ENCODE measurements at regions not wholly inside any gene's neighbourhood (a gene's known extent, or its start where the extent isn't known, plus 50 kb on each side); places are given as distances from the start of the nearest gene placed in this dataset.
A peak's percentile ranks its signal among the peaks of the same experiment; 100 is the strongest.

- Histone ChIP-seq H3K9ac (ENCODE audit: low read length) (no peak overlapping the region), H2AFZ (ENCODE audit: insufficient read depth, low read depth, low read length, poor library complexity, severe bottlenecking) (no peak overlapping the region), H3K4me2 (replicated peaks; ENCODE audit: low read depth, low read length, poor library complexity, severe bottlenecking) (no peak overlapping the region), H4K20me1 (ENCODE audit: control insufficient read depth, insufficient read depth, low read length, poor library complexity, severe bottlenecking) (peaks cover 24% of the 10 kb centered on the region), H3K36me3 (replicated peaks in 1 of 2; ENCODE audit: control extremely low read depth in 1 of 2, control insufficient read depth in 1 of 2, extremely low read depth in 1 of 2, insufficient read depth in 2 of 2, low read length in 1 of 2) (peaks cover 5 to 80% of the 10 kb centered on the region in 2 experiments), H3K27me3 (replicated peaks in 1 of 4; ENCODE audit: control extremely low read depth in 1 of 4, control insufficient read depth in 3 of 4, insufficient read depth in 4 of 4, low read length in 3 of 4) (no peaks in the 10 kb centered on the region), H3K27ac (ENCODE audit: low read length in 2 of 2) (no peak overlapping the region), H3K79me2 (ENCODE audit: control insufficient read depth, insufficient read depth, low read length) (peaks cover 8% of the 10 kb centered on the region), H3K4me3 (ENCODE audit: control extremely low read depth in 1 of 5, extremely low read depth in 1 of 5, insufficient read depth in 1 of 5, low read depth in 2 of 5, low read length in 4 of 5) (no peak overlapping the region), H3K4me1 (ENCODE audit: control insufficient read depth in 2 of 2, insufficient read depth in 2 of 2, low read length in 2 of 2) (no peaks in the 10 kb centered on the region), H3K9me3 (ENCODE audit: control extremely low read depth in 1 of 3, control insufficient read depth in 2 of 3, insufficient read depth in 1 of 3, low read length in 2 of 3) (no peaks in the 10 kb centered on the region)
- Mint-ChIP-seq H3K4me1 (peaks cover 6% of the 10 kb centered on the region), H3K4me3 (no peak overlapping the region), H3K27me3 (no peaks in the 10 kb centered on the region), H3K9me3 (ENCODE audit: insufficient read depth) (no peaks in the 10 kb centered on the region), H3K27ac (no peak overlapping the region)
- intact Hi-C loops (cut with micrococcal nuclease), result no loop called here
- CTCF ChIA-PET, result no interaction called here
- no peak for DNase-seq
- POLR2A ChIA-PET, result no interaction called here
- no peak for ATAC-seq (ENCODE audit: low read depth)
- TF ChIP-seq, protein P1, sequence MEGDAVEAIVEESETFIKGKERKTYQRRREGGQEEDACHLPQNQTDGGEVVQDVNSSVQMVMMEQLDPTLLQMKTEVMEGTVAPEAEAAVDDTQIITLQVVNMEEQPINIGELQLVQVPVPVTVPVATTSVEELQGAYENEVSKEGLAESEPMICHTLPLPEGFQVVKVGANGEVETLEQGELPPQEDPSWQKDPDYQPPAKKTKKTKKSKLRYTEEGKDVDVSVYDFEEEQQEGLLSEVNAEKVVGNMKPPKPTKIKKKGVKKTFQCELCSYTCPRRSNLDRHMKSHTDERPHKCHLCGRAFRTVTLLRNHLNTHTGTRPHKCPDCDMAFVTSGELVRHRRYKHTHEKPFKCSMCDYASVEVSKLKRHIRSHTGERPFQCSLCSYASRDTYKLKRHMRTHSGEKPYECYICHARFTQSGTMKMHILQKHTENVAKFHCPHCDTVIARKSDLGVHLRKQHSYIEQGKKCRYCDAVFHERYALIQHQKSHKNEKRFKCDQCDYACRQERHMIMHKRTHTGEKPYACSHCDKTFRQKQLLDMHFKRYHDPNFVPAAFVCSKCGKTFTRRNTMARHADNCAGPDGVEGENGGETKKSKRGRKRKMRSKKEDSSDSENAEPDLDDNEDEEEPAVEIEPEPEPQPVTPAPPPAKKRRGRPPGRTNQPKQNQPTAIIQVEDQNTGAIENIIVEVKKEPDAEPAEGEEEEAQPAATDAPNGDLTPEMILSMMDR (IDR thresholded peaks at IDR 0.05), result no peak
- TF ChIP-seq EZH2 (IDR thresholded peaks at IDR 0.05; ENCODE audit: borderline replicate concordance, insufficient read depth, low read depth, low read length, poor library complexity, severe bottlenecking), result no peak
- 100% methylated on average over 2 of the region's 4 CpGs for WGBS (ENCODE audit: insufficient coverage)
Measured at GRCh38 chr15:52622791-52623190, 54.0 kb upstream of the ARPP19 start.

DNA sequence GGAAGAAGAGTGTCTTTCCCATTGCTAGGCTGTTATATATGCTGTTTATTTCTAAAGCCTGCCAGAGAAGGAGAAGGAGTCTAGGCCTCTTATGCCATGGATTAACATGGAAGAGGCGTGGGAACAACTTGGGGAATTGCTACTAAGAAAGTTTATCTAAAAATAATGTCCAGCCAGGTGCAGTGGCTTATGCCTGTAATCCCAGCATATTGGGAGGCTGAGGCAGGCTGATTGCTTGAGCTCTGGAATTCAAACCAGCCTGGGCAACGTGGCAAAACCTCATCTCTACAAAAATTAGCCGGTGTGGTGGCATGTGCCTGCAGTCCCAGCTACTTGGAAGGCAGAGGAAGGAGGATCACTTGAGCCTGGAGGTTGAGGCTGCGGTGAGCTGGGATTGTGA is 51.7 kb upstream of the ARPP19 start:
- peaks cover 5 to 81% of the 10 kb centered on the region in 2 experiments for H3K36me3 ChIP-seq (replicated peaks in 1 of 2; ENCODE audit: control extremely low read depth in 1 of 2, control insufficient read depth in 1 of 2, extremely low read depth in 1 of 2, insufficient read depth in 2 of 2, low read length in 1 of 2)
- no peaks in the 10 kb centered on the region for H3K9me3 ChIP-seq (ENCODE audit: control extremely low read depth in 1 of 3, control insufficient read depth in 2 of 3, insufficient read depth in 1 of 3, low read length in 2 of 3)
- no peak overlapping the region for H3K4me3 Mint-ChIP-seq
- ATAC-seq (ENCODE audit: low read depth) (no peak), DNase-seq (no peak)
- CTCF ChIA-PET, result interaction anchor here (0.6 kb wide), 1 partner anchor 87 kb away, joined by 4 read pairs; no protein-coding TSS in a partner anchor
- H3K27me3 Mint-ChIP-seq, result no peaks in the 10 kb centered on the region
- TF ChIP-seq EZH2 (IDR thresholded peaks at IDR 0.05; ENCODE audit: borderline replicate concordance, insufficient read depth, low read depth, low read length, poor library complexity, severe bottlenecking), result no peak
- TF ChIP-seq, protein P1 (IDR thresholded peaks at IDR 0.05), result no peak
- peaks cover 15% of the 10 kb centered on the region for H3K79me2 ChIP-seq (ENCODE audit: control insufficient read depth, insufficient read depth, low read length)
- no peaks in the 10 kb centered on the region for H3K27me3 ChIP-seq (replicated peaks in 1 of 4; ENCODE audit: control extremely low read depth in 1 of 4, control insufficient read depth in 3 of 4, insufficient read depth in 4 of 4, low read length in 3 of 4)
- peaks cover 2% of the 10 kb centered on the region for H3K4me1 Mint-ChIP-seq
- POLR2A ChIA-PET, result no interaction called here
- H3K4me3 ChIP-seq (ENCODE audit: control extremely low read depth in 1 of 5, extremely low read depth in 1 of 5, insufficient read depth in 1 of 5, low read depth in 2 of 5, low read length in 4 of 5), result no peak overlapping the region
- no peak overlapping the region for H3K4me2 ChIP-seq (replicated peaks; ENCODE audit: low read depth, low read length, poor library complexity, severe bottlenecking)
- no peak overlapping the region for H2AFZ ChIP-seq (ENCODE audit: insufficient read depth, low read depth, low read length, poor library complexity, severe bottlenecking)
- H3K4me1 ChIP-seq (ENCODE audit: control insufficient read depth in 2 of 2, insufficient read depth in 2 of 2, low read length in 2 of 2), result no peaks in the 10 kb centered on the region
- no peak overlapping the region for H3K9ac ChIP-seq (ENCODE audit: low read length)
- WGBS (ENCODE audit: insufficient coverage), result 95% methylated on average over 4 of the region's 4 CpGs
- H3K27ac Mint-ChIP-seq, result peak overlapping the region; percentile 7
- H3K27ac ChIP-seq (ENCODE audit: low read length in 2 of 2), result no peak overlapping the region
- H3K9me3 Mint-ChIP-seq (ENCODE audit: insufficient read depth), result no peaks in the 10 kb centered on the region
- H4K20me1 ChIP-seq (ENCODE audit: control insufficient read depth, insufficient read depth, low read length, poor library complexity, severe bottlenecking), result peaks cover 30% of the 10 kb centered on the region
- intact Hi-C loops (cut with micrococcal nuclease), result no loop called here
